Prostate gland (tissue), 2 donors: ENCODE measurements at regions not wholly inside any gene's neighbourhood (a gene's known extent, or its start where the extent isn't known, plus 50 kb on each side); places are given as distances from the start of the nearest gene placed in this dataset.

Source experiments
- small RNA-seq, 2 donors: library from RNA; depleted of rRNA; stranded (forward); fragments of <200 nt; gene quantifications; one replicate each; pipeline ENCODE3, GENCODE V24; 2016

Small RNA genes lying in the stretch of these regions (small RNA-seq; reads per million reads assigned to genes)
- 0 reads per million in 2 donors for gene RN7SL82P
